Subcutaneous abdominal adipose tissue (tissue), 5 donors: ENCODE measurements at regions not wholly inside any gene's neighbourhood (a gene's known extent, or its start where the extent isn't known, plus 50 kb on each side); places are given as distances from the start of the nearest gene placed in this dataset.
"Not testable (repeated sequence)": the region's sequence is repeated elsewhere in the genome, so short reads cannot be mapped to it uniquely, and the experiment has no call there.

ENCODE experiments used
- H3K27ac ChIP-seq: one replicate; pipeline ENCODE4 v1.7.0; 2013; ENCODE audit warnings: low read depth, mild to moderate bottlenecking, inconsistent platforms, low read length, moderate library complexity
- H3K27me3 ChIP-seq, 5 donors: one replicate each; pipeline ENCODE4 v1.7.0; 2013; ENCODE audit warnings: low read length in 5 of 5, inconsistent platforms in 1 of 5; ENCODE audit not compliant: control insufficient read depth in 5 of 5, insufficient read depth in 4 of 5
- H3K36me3 ChIP-seq, 5 donors: one replicate each; pipeline ENCODE4 v1.7.0; 2013; ENCODE audit warnings: low read length in 5 of 5; ENCODE audit not compliant: control insufficient read depth in 5 of 5, insufficient read depth in 5 of 5
- H3K4me1 ChIP-seq, 5 donors: one replicate each; pipeline ENCODE4 v1.7.0; 2013; ENCODE audit warnings: low read length in 5 of 5, mild to moderate bottlenecking in 3 of 5, moderate library complexity in 1 of 5; ENCODE audit not compliant: control insufficient read depth in 5 of 5, insufficient read depth in 5 of 5
- H3K4me3 ChIP-seq, 5 donors: one replicate each; pipeline ENCODE4 v1.7.0; 2013; ENCODE audit warnings: low read length in 5 of 5, low read depth in 1 of 5
- H3K9ac ChIP-seq, 5 donors: one replicate each; pipeline ENCODE4 v1.7.0; 2013; ENCODE audit warnings: low read length in 5 of 5, mild to moderate bottlenecking in 4 of 5, moderate library complexity in 3 of 5
- H3K9me3 ChIP-seq, 5 donors: one replicate each; pipeline ENCODE4 v1.7.0; 2013; ENCODE audit warnings: low read length in 5 of 5; ENCODE audit not compliant: control insufficient read depth in 5 of 5
- donor health status: healthy.
- donor health status: healthy.
- donor health status: healthy.
- donor health status: healthy.
- donor health status: healthy.

- Histone ChIP-seq H3K36me3 (no peaks in the 10 kb centered on the region), H3K4me1 (no peaks in the 10 kb centered on the region), H3K9me3 (no peaks in the 10 kb centered on the region), H3K27me3 (no peaks in the 10 kb centered on the region), H3K27ac (no peak overlapping the region), H3K9ac (no peak overlapping the region), H3K4me3 (no peak overlapping the region)
Measured at GRCh38 chr1:55882931-55883330, 667.8 kb upstream of the USP24 start.

DNA sequence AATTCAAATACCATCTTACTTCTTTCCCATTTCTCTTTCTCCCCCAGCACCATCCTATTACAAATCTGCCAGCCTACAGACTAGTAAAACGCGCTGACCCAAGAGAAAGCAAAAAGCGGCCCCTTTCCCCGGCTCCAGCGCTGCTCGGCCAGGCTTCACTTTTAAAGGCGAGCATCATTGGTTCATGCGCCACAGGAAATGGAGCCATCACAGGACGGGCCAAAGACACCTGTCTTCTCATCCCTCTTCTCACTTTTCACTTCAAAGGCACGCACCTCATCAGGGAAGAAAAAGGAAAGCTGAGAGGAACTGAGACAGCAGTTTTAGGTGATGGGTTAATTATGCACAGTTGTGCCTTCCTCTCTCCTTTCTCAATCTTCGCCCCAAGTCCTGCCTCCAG lies 664.2 kb upstream of the USP24 start:
- Histone ChIP-seq H3K9me3 (no peaks in the 10 kb centered on the region), H3K27me3 (no peaks in the 10 kb centered on the region), H3K9ac (no peak overlapping the region), H3K4me3 (no peak overlapping the region), H3K36me3 (no peaks in the 10 kb centered on the region), H3K4me1 (peaks cover 0 to 8% (median 0%) of the 10 kb centered on the region in 5 donors), H3K27ac (no peak overlapping the region)

DNA sequence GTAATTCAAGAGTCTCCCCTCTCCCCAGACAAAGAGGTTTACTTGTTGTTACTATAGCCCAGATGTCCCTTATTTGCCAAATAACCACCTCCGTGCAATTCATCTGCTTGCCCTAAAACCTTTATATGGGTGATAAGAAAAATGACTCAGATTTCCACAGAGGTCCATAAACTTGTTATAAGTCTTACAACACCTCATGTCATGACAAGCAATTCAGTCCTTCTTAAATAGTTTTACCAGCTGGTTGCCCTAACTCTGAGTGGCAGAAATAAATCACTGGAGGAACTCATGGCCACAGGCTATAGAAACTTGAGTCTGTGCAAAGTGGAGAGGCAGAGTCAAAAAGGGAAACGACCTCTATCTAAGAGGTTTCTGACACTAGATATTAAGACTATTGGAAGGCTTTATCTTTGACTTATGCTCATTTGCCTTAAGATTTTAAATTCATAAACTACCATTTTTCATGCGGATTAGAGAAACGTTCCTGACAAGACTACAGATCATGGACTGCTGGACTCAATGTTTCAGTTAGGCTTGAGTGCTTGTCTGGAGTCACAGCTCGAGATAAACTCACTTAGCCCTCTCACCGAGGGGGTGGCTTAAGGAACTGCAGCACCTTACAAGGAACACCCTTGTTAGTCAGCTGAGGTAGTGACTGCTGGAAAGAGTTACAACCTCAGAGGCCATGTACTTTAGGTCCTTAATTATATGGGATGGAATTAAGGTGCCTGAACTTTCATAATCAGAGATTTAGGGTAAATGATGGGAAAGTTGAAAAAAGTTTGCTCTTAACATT lies 662.5 kb upstream of the USP24 start:
- Histone ChIP-seq H3K9ac (no peak overlapping the region), H3K4me1 (peaks cover 0 to 8% (median 0%) of the 10 kb centered on the region in 5 donors), H3K4me3 (no peak overlapping the region), H3K36me3 (no peaks in the 10 kb centered on the region), H3K27ac (no peak overlapping the region), H3K27me3 (no peaks in the 10 kb centered on the region), H3K9me3 (no peaks in the 10 kb centered on the region)

DNA sequence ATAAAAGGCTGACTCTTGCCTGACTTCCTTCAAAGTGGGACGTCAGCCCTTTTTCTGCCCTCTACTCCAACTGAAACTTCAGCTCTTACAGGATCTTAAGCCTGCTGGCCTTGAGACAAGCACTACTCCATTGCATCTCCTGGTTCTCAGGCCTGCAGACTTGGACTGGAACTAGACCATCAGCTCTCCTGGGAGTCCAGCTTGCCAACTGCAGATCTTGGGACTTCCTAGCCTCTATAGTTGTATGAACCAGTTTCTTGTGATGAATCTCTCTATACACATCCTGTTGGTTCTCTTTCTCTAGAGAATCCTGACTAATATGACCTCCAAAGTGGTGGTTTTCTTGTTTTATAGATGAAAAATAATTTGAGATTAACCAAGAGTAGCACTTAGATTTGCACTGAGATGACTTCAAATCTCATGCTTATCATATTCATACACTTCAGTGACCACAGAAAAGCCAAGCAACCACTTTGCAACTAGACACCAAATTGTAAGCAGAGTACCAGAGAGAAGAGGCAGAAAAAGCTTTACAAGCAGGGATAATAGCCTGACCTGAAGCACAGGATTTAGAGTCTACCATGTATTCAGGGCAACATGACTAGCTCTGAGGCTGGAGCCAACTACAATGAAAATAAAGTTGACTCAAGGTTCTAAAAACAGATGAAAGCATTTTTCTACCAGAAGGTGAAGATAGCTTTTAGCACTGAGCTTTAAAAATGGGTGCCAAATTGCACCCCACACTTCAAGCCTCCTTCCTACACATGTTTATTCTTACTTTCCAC lies 661.3 kb upstream of the USP24 start:
- H3K36me3 ChIP-seq = no peaks in the 10 kb centered on the region

GRCh38 chr1:55870106-55870505 lies 654.9 kb upstream of the USP24 start:
- no peak overlapping the region for H3K4me3 ChIP-seq
- no peak overlapping the region for H3K9ac ChIP-seq
- no peak overlapping the region for H3K27ac ChIP-seq
- no peaks in the 10 kb centered on the region for H3K36me3 ChIP-seq
- peaks cover 0 to 7% (median 3%) of the 10 kb centered on the region in 5 donors for H3K4me1 ChIP-seq
- no peaks in the 10 kb centered on the region for H3K27me3 ChIP-seq
- H3K9me3 ChIP-seq = no peaks in the 10 kb centered on the region

More for the DNA sequence above, 661.3 kb upstream of the USP24 start:
- Histone ChIP-seq H3K4me3 (no peak overlapping the region), H3K4me1 (peaks cover 0 to 8% (median 0%) of the 10 kb centered on the region in 5 donors), H3K9ac (no peak overlapping the region), H3K27ac (no peak overlapping the region), H3K27me3 (no peaks in the 10 kb centered on the region), H3K9me3 (no peaks in the 10 kb centered on the region)

DNA sequence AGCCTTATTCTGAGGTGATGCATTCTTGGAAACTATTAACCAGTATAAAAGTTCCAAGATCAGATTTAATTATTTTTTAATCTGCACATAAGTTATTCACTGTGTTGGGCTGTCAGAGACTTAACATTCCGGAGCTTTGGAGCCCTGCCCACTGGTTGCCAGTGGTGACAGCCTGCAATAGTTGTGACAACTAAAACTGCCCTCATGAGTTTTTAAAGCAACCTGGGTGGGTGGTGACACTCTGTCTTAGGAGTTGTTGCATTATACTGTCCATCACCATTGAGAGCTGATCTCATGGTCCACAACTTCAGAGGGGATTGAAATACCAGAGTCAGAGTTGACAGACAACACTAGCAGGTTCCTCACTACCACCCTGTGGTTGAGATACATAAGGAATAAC lies 653.9 kb upstream of the USP24 start:
- Histone ChIP-seq H3K27ac (no peak overlapping the region), H3K9ac (no peak overlapping the region), H3K27me3 (no peaks in the 10 kb centered on the region), H3K4me3 (no peak overlapping the region), H3K9me3 (no peaks in the 10 kb centered on the region), H3K4me1 (peaks cover 0 to 7% (median 3%) of the 10 kb centered on the region in 5 donors), H3K36me3 (no peaks in the 10 kb centered on the region)

DNA sequence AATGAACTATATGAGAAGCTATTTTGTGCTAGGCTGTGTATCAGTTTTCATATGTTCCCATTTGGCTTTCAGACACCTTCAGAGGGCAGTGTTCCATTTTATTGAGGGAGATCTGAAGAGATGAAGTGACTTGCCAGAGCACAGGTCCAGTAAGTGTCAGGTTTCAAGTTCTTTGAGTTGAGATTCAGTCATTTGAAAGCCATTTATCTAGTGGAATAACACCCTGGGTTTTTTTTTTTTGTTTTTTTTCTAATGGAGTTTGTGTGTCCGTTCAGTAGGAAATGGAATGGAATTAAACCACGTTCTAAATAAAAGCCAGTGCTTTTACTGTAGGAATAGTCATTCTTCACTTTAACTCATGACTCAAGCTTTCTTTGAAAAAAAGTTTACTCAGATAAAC lies 652.9 kb upstream of the USP24 start:
- Histone ChIP-seq H3K4me3 (no peak overlapping the region), H3K36me3 (no peaks in the 10 kb centered on the region), H3K4me1 (peaks cover 0 to 7% (median 3%) of the 10 kb centered on the region in 5 donors), H3K9me3 (no peaks in the 10 kb centered on the region), H3K9ac (no peak overlapping the region), H3K27ac (no peak overlapping the region), H3K27me3 (no peaks in the 10 kb centered on the region)

DNA sequence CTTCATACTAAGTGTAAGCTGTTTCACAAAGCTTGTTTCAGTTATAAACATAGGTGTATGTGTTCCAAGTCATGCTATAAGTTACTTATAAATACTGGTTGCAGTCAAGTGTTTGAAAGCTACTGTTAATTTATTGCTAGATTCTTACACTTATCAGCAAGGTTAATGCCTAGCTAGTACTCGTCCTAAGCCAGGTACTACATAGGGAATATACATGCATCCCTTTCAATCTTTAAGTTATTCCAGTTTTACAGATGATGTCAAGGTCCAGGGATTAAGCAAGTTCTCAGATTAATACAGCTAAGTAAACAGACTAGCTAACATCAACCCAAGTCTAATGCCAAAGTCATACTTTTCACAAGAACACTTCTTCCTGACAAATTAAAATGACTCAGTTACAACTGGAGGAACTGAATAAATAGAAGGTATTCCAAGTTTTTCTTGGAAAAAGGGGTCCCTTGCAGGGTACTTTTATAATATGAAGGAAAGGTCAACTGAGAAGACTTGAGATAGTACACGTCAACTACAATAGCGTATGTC lies 652.2 kb upstream of the USP24 start:
- H3K9ac ChIP-seq = no peak overlapping the region
- no peaks in the 10 kb centered on the region for H3K9me3 ChIP-seq
- H3K4me3 ChIP-seq = no peak overlapping the region
- no peaks in the 10 kb centered on the region for H3K27me3 ChIP-seq
- H3K36me3 ChIP-seq = no peaks in the 10 kb centered on the region
- H3K4me1 ChIP-seq = peaks cover 0 to 7% (median 3%) of the 10 kb centered on the region in 5 donors
- H3K27ac ChIP-seq = no peak overlapping the region

- not testable (repeated sequence) for H3K4me3 ChIP-seq, H3K9me3 ChIP-seq, H3K27me3 ChIP-seq, H3K9ac ChIP-seq, H3K36me3 ChIP-seq, H3K27ac ChIP-seq, H3K4me1 ChIP-seq
Measured at GRCh38 chr1:55865778-55866177, 650.6 kb upstream of the USP24 start.

DNA sequence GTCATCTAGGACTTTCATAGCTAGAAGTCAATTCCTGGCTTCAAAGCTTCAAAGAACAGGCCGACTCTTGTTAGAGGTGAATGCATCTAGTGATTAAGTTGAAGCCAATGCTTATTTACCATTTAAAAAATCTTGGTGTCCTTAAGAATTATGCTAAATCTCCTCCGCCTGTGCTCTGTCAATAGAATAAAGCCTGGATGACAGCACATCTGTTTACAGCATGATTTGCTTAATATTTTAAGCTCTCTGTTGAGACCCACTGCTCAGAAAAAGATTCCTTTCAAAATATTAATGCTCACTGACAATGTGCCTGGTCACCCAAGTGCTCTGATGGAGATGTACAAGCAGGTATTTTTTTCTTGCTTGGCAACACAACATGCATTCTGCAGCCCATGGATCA lies 649.1 kb upstream of the USP24 start:
- H3K4me3 ChIP-seq = no peak overlapping the region
- no peaks in the 10 kb centered on the region for H3K9me3 ChIP-seq
- peaks cover 4 to 22% (median 17%) of the 10 kb centered on the region in 5 donors for H3K4me1 ChIP-seq
- no peaks in the 10 kb centered on the region for H3K36me3 ChIP-seq
- H3K9ac ChIP-seq = no peak overlapping the region
- H3K27ac ChIP-seq = no peak overlapping the region
- H3K27me3 ChIP-seq = no peaks in the 10 kb centered on the region
